K562 (cell line): ENCODE measurements at regions not wholly inside any gene's neighbourhood (a gene's known extent, or its start where the extent isn't known, plus 50 kb on each side); places are given as distances from the start of the nearest gene placed in this dataset.

Source experiments
- ATAC-seq: fragments of 200-7000 bp; cut with Tn5 transposase; 3 replicates; pipeline ENCODE4 v1.9.1; 2020; ENCODE audit warnings: moderate library complexity
- BruUV-seq: library from RNA; stranded (reverse); fragments of 400-500 nt; replicated peaks from 2 replicates; lab custom pipeline; 2021; lab: Mats Ljungman, UMichigan
- CTCF ChIA-PET: fragments of 300-600 bp; formaldehyde crosslinking; extraction: SDS; loops from one replicate; lab custom pipeline; 2021; ENCODE audit warnings: low intra/inter-chr PET ratio; lab: Yijun Ruan, JAX
- POLR2A ChIA-PET: fragments of 300-600, 350-650 bp; sonication (Branson Sonifier 250); formaldehyde crosslinking; extraction: SDS; loops from one replicate; lab custom pipeline; 2021; ENCODE audit warnings: antibody characterized with exemption, inconsistent platforms; lab: Yijun Ruan, JAX
- DNase-seq, 4 experiments: peaks; one replicate each; pipeline versions ENCODE4 v3.0.0 to v3.0.0-alpha.2; 2011 to 2018; ENCODE audit warnings: low spot score in 3 of 4, mixed read lengths in 3 of 4; ENCODE audit errors: extremely low read depth in 1 of 4
- FAIRE-seq: peaks from 2 replicates; lab custom pipeline; 2011; peaks lifted over from hg19 to GRCh38; lab: Jason Lieb, UNC
- H2AFZ ChIP-seq: 2 replicates; pipeline ENCODE4 v1.6.0; 2011; ENCODE audit warnings: low read depth, low read length, control low read depth, inconsistent platforms
- H3K27ac ChIP-seq: fragments of 200-600 bp; 3 replicates; pipeline ENCODE4 v1.8.0; 2011; ENCODE audit warnings: low read depth, mild to moderate bottlenecking, control low read depth, inconsistent platforms, low read length, moderate library complexity, mixed read lengths; ENCODE audit errors: extremely low read depth
- H3K27me3 ChIP-seq, 2 experiments: fragments of 300-600 bp in 1 of 2; 2 replicates in 1 of 2; 3 replicates in 1 of 2; pipeline versions ENCODE4 v1.6.0 to v1.8.0; 2011; ENCODE audit warnings: inconsistent platforms in 2 of 2, low read length in 2 of 2, mild to moderate bottlenecking in 1 of 2, mixed read lengths in 1 of 2, moderate library complexity in 1 of 2; ENCODE audit not compliant: control insufficient read depth in 2 of 2, insufficient read depth in 2 of 2
- H3K36me3 ChIP-seq: fragments of 300-600 bp; 3 replicates; pipeline ENCODE4 v1.8.0; 2011; ENCODE audit warnings: mild to moderate bottlenecking, low read length, inconsistent platforms; ENCODE audit not compliant: control insufficient read depth, insufficient read depth
- H3K4me1 ChIP-seq, 2 experiments: fragments of 200-600 bp in 1 of 2; replicated peaks in 1 of 2; 2 replicates in 1 of 2; 3 replicates in 1 of 2; pipeline versions ENCODE4 v1.5.1 to v1.8.0; 2011; ENCODE audit warnings: inconsistent platforms in 2 of 2, low read length in 2 of 2, mild to moderate bottlenecking in 1 of 2, mixed read lengths in 1 of 2, moderate library complexity in 1 of 2; ENCODE audit not compliant: control insufficient read depth in 2 of 2, insufficient read depth in 2 of 2
- H3K4me2 ChIP-seq: 2 replicates; pipeline ENCODE4 v1.6.1; 2011; ENCODE audit warnings: low read length, control low read depth, inconsistent platforms, mixed read lengths; ENCODE audit not compliant: insufficient read depth
- H3K4me3 ChIP-seq: fragments of 200-600 bp; sonication (generic), shearing (Covaris generic); 2 replicates; pipeline ENCODE4 v1.5.1; 2016; ENCODE audit warnings: control low read depth, inconsistent platforms
- H3K79me2 ChIP-seq: fragments of 200-600 bp; 3 replicates; pipeline ENCODE4 v1.8.0; 2011; ENCODE audit warnings: low read length, inconsistent platforms; ENCODE audit not compliant: control insufficient read depth, insufficient read depth
- H3K9ac ChIP-seq, 2 experiments: 2 replicates each; pipeline versions ENCODE4 v1.6.0 to v1.6.1; 2011; ENCODE audit warnings: low read depth in 2 of 2, low read length in 2 of 2, control low read depth in 1 of 2, inconsistent platforms in 1 of 2, mild to moderate bottlenecking in 1 of 2, mixed read lengths in 1 of 2; ENCODE audit not compliant: insufficient read depth in 1 of 2
- H3K9me1 ChIP-seq: one replicate; pipeline ENCODE4 v1.6.0; 2011; ENCODE audit warnings: inconsistent platforms, mild to moderate bottlenecking, low read length, moderate library complexity; ENCODE audit not compliant: control insufficient read depth, insufficient read depth
- H3K9me3 ChIP-seq: replicated peaks from 2 replicates; pipeline ENCODE4 v1.5.1; 2011; ENCODE audit warnings: low read depth, low read length, inconsistent platforms; ENCODE audit not compliant: control insufficient read depth, insufficient read depth
- H4K20me1 ChIP-seq: replicated peaks from 2 replicates; pipeline ENCODE4 v1.6.1; 2011; ENCODE audit warnings: low read length, inconsistent platforms, mixed read lengths; ENCODE audit not compliant: control insufficient read depth, insufficient read depth
- BRF1 ChIP-seq: IDR thresholded peaks from 3 replicates; pipeline ENCODE4 v1.6.1; 2011; ENCODE audit warnings: borderline replicate concordance, mild to moderate bottlenecking; ENCODE audit not compliant: insufficient read length; ENCODE audit errors: extremely low read depth
- CCNT2 ChIP-seq: IDR thresholded peaks from 2 replicates; pipeline ENCODE4 v1.6.1; 2011; ENCODE audit warnings: borderline replicate concordance, low read depth, mild to moderate bottlenecking, moderate library complexity, mixed read lengths, low read length; ENCODE audit not compliant: insufficient read length; ENCODE audit errors: extremely low read depth
- CHD4 ChIP-seq: fragments of 200-600 bp; sonication (generic); IDR thresholded peaks from 3 replicates; pipeline ENCODE4 v1.6.1; 2012; ENCODE audit warnings: low read depth, mild to moderate bottlenecking, mixed read lengths, low read length, inconsistent platforms; ENCODE audit not compliant: insufficient read depth, insufficient replicate concordance, poor library complexity, severe bottlenecking
- HMBOX1 ChIP-seq: sonication (generic); IDR thresholded peaks from 2 replicates; pipeline ENCODE4 v1.6.1; 2016
- LARP7 ChIP-seq: fragments of 450-650 bp; IDR thresholded peaks from 2 replicates; pipeline ENCODE4 v1.6.1; 2016
- SRF ChIP-seq, 2 experiments: fragments of 250-450, 450-650 bp in 1 of 2; sonication (Bioruptor Pico) in 1 of 2; sonication (generic) in 1 of 2; formaldehyde crosslinking; IDR thresholded peaks; 2 replicates each; pipeline versions ENCODE4 v1.5.0 to v1.5.1; 2020 to 2022; ENCODE audit warnings: mild to moderate bottlenecking in 1 of 2, missing genetic modification reagents in 1 of 2
- WGBS: fragments of 100-300 bp; shearing (Covaris generic); methylation state at CpG from one replicate; pipeline ENCODE4 v1.1.6; 2016; ENCODE audit warnings: low coverage, mixed read lengths; ENCODE audit not compliant: insufficient coverage; ENCODE audit errors: missing lambda C conversion rate; 5-methylcytosine and 5-hydroxymethylcytosine counted together
- in situ Hi-C: fragments of 300-500 bp; cut with MboI; formaldehyde crosslinking; loops from 4 replicates; pipeline ENCODE4 v1.15.0; 2018; ENCODE audit warnings: inconsistent platforms, mixed read lengths
- intact Hi-C: fragments of 100-400 bp; cut with micrococcal nuclease; formaldehyde crosslinking; loops from 2 replicates; pipeline ENCODE4 v1.14.2; 2022

- CTCF ChIA-PET, result no interaction called here
- Histone ChIP-seq H3K9ac (no peak overlapping the region), H3K9me3 (no peaks in the 10 kb centered on the region), H3K4me1 (peaks cover 0 to 7% of the 10 kb centered on the region in 2 experiments; a peak in 2 of 5 replicates), H3K79me2 (no peaks in the 10 kb centered on the region), H3K4me3 (no peak overlapping the region), H3K9me1 (no peaks in the 10 kb centered on the region), H4K20me1 (no peaks in the 10 kb centered on the region), H3K27ac (no peak overlapping the region), H3K27me3 (peaks cover 2 to 7% of the 10 kb centered on the region in 2 experiments; a peak in 3 of 5 replicates), H2AFZ (no peak overlapping the region), H3K4me2 (no peak overlapping the region), H3K36me3 (no peaks in the 10 kb centered on the region)
- DNase-seq (no peak), FAIRE-seq (no peak), ATAC-seq (no peak)
- TF ChIP-seq LARP7 (no peak), CCNT2 (no peak), SRF (CRISPR knock-in tag; IDR thresholded peaks at IDR 0.05) (no peak), CHD4 (no peak), HMBOX1 (0 out of 2 replicates have a peak, but pooled peaks have one; percentile 63), BRF1 (no peak)
- no TSS peak for BruUV-seq
- WGBS, result 29% methylated on average over 4 of the region's 4 CpGs
- POLR2A ChIA-PET, result interaction anchor here (0.6 to 1.3 kb wide), 2 partner anchors 20 to 205 kb away, joined by 3 read pairs; no protein-coding TSS in a partner anchor
- in situ Hi-C loops, result no loop called here
- intact Hi-C loops, result no loop called here
Observed at GRCh38 chr11:95339086-95339901, 108.3 kb upstream of the SESN3 start.
